Panc1 (cell line): ENCODE measurements at regions not wholly inside any gene's neighbourhood (a gene's known extent, or its start where the extent isn't known, plus 50 kb on each side); places are given as distances from the start of the nearest gene placed in this dataset.

Experiments
- POLR2AphosphoS5 ChIP-seq: IDR thresholded peaks from 2 replicates; pipeline ENCODE4 v1.6.1; 2012; ENCODE audit warnings: mild to moderate bottlenecking, low read depth, low read length, moderate library complexity
- SIN3A ChIP-seq: IDR thresholded peaks from 2 replicates; pipeline ENCODE4 v1.6.1; 2012; ENCODE audit warnings: low read depth, mild to moderate bottlenecking, low read length, moderate library complexity, borderline replicate concordance; ENCODE audit not compliant: insufficient read depth
- TCF7L2 ChIP-seq: IDR thresholded peaks from 2 replicates; pipeline ENCODE4 v1.6.1; 2011; ENCODE audit warnings: mild to moderate bottlenecking, low read depth, low read length, inconsistent platforms
- TF ChIP-seq, protein P1 (sequence below): fragments of 450-650 bp; IDR thresholded peaks from 2 replicates; pipeline ENCODE4 v1.5.1; 2017; ENCODE audit warnings: mild to moderate bottlenecking

GRCh38 chr2:122822319-122822718, 1066.9 kb downstream of the TSN start:
- TF ChIP-seq TCF7L2: no peak
- TF ChIP-seq, protein P1, sequence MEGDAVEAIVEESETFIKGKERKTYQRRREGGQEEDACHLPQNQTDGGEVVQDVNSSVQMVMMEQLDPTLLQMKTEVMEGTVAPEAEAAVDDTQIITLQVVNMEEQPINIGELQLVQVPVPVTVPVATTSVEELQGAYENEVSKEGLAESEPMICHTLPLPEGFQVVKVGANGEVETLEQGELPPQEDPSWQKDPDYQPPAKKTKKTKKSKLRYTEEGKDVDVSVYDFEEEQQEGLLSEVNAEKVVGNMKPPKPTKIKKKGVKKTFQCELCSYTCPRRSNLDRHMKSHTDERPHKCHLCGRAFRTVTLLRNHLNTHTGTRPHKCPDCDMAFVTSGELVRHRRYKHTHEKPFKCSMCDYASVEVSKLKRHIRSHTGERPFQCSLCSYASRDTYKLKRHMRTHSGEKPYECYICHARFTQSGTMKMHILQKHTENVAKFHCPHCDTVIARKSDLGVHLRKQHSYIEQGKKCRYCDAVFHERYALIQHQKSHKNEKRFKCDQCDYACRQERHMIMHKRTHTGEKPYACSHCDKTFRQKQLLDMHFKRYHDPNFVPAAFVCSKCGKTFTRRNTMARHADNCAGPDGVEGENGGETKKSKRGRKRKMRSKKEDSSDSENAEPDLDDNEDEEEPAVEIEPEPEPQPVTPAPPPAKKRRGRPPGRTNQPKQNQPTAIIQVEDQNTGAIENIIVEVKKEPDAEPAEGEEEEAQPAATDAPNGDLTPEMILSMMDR: no peak
- TF ChIP-seq SIN3A: no peak
- TF ChIP-seq POLR2AphosphoS5: no peak
